Trophoblast cell (in vitro differentiated cells and primary cell): ENCODE measurements at regions not wholly inside any gene's neighbourhood (a gene's known extent, or its start where the extent isn't known, plus 50 kb on each side); places are given as distances from the start of the nearest gene placed in this dataset.

ENCODE experiments used
- DNase-seq, 2 donors: peaks; one replicate each; pipeline ENCODE4 v3.0.0-alpha.2; 2016
- H2AFZ ChIP-seq: 2 replicates; pipeline ENCODE4 v1.6.1; 2013; ENCODE audit warnings: low read length, moderate library complexity, mild to moderate bottlenecking; ENCODE audit not compliant: insufficient read depth, poor library complexity
- H2AK5ac ChIP-seq: 2 replicates; pipeline ENCODE4 v1.6.1; 2013; ENCODE audit warnings: mild to moderate bottlenecking, low read length
- H2BK120ac ChIP-seq: 2 replicates; pipeline ENCODE4 v1.6.1; 2013; ENCODE audit warnings: low read length, mild to moderate bottlenecking, moderate library complexity; ENCODE audit not compliant: insufficient read depth, poor library complexity
- H2BK12ac ChIP-seq: 2 replicates; pipeline ENCODE4 v1.6.1; 2013; ENCODE audit warnings: mild to moderate bottlenecking, low read length, moderate library complexity
- H2BK5ac ChIP-seq: 2 replicates; pipeline ENCODE4 v1.6.1; 2013; ENCODE audit warnings: low read length, low read depth, moderate library complexity, mild to moderate bottlenecking; ENCODE audit not compliant: poor library complexity
- H3K14ac ChIP-seq: 2 replicates; pipeline ENCODE4 v1.6.1; 2013; ENCODE audit warnings: mild to moderate bottlenecking, low read length
- H3K18ac ChIP-seq: 2 replicates; pipeline ENCODE4 v1.6.1; 2013; ENCODE audit warnings: mild to moderate bottlenecking, low read length
- H3K23ac ChIP-seq: 2 replicates; pipeline ENCODE4 v1.6.1; 2013; ENCODE audit warnings: low read length
- H3K27ac ChIP-seq: 2 replicates; pipeline ENCODE4 v1.5.1; 2013; ENCODE audit warnings: low read depth, mild to moderate bottlenecking, inconsistent platforms, low read length, moderate library complexity
- H3K27me3 ChIP-seq: 2 replicates; pipeline ENCODE4 v1.6.1; 2013; ENCODE audit warnings: inconsistent platforms, mild to moderate bottlenecking, low read length, moderate library complexity; ENCODE audit not compliant: insufficient read depth
- H3K36me3 ChIP-seq, 2 experiments: 1 replicate in 1 of 2; 2 replicates in 1 of 2; pipeline ENCODE4 v1.6.1; 2013; ENCODE audit warnings: low read length in 2 of 2, mild to moderate bottlenecking in 2 of 2, moderate library complexity in 1 of 2; ENCODE audit not compliant: insufficient read depth in 2 of 2, control insufficient read depth in 1 of 2
- H3K4ac ChIP-seq: 2 replicates; pipeline ENCODE4 v1.6.1; 2013; ENCODE audit warnings: low read depth, mild to moderate bottlenecking, low read length, moderate library complexity
- H3K4me1 ChIP-seq, 2 experiments: 1 replicate in 1 of 2; 2 replicates in 1 of 2; pipeline ENCODE4 v1.6.1; 2013; ENCODE audit warnings: low read length in 2 of 2, mild to moderate bottlenecking in 2 of 2, moderate library complexity in 1 of 2; ENCODE audit not compliant: insufficient read depth in 2 of 2, control insufficient read depth in 1 of 2
- H3K4me2 ChIP-seq: 2 replicates; pipeline ENCODE4 v1.6.1; 2013; ENCODE audit warnings: inconsistent platforms, mild to moderate bottlenecking, low read length, moderate library complexity
- H3K4me3 ChIP-seq: 2 replicates; pipeline ENCODE4 v1.5.1; 2013; ENCODE audit warnings: mild to moderate bottlenecking, low read depth, low read length, inconsistent platforms
- H3K79me1 ChIP-seq: one replicate; pipeline ENCODE4 v1.6.1; 2013; ENCODE audit warnings: low read length
- H3K79me2 ChIP-seq: 2 replicates; pipeline ENCODE4 v1.6.1; 2013; ENCODE audit warnings: low read length, mild to moderate bottlenecking; ENCODE audit not compliant: control insufficient read depth, insufficient read depth, poor library complexity
- H3K9ac ChIP-seq: 2 replicates; pipeline ENCODE4 v1.6.1; 2013; ENCODE audit warnings: mild to moderate bottlenecking, low read length
- H3K9me3 ChIP-seq: 2 replicates; pipeline ENCODE4 v1.6.1; 2013; ENCODE audit warnings: low read depth, mild to moderate bottlenecking, control low read depth, inconsistent platforms, low read length; ENCODE audit not compliant: insufficient read depth
- H4K12ac ChIP-seq: 2 replicates; pipeline ENCODE4 v1.6.1; 2013; ENCODE audit warnings: low read depth, mild to moderate bottlenecking, low read length, moderate library complexity
- H4K8ac ChIP-seq: 2 replicates; pipeline ENCODE4 v1.6.1; 2013; ENCODE audit warnings: low read depth, mild to moderate bottlenecking, low read length, moderate library complexity
- H4K91ac ChIP-seq: one replicate; pipeline ENCODE4 v1.6.1; 2013; ENCODE audit warnings: low read depth, mild to moderate bottlenecking, low read length, moderate library complexity
- WGBS: extraction: QIAGEN DNeasy Blood & Tissue Kit; methylation state at CpG from one replicate; pipeline ENCODE4 v1.1.7; 2013; ENCODE audit warnings: missing lambda C conversion rate; ENCODE audit not compliant: insufficient read length, insufficient coverage; ENCODE audit errors: extremely low coverage; 5-methylcytosine and 5-hydroxymethylcytosine counted together

GRCh38 chr2:64704161-64704560 lies 50.4 kb upstream of the SERTAD2 start:
- no peaks in the 10 kb centered on the region for H3K79me2 ChIP-seq
- no peak overlapping the region for H4K12ac ChIP-seq
- no peak overlapping the region for H2AFZ ChIP-seq
- no peak overlapping the region for H3K9ac ChIP-seq
- H3K27me3 ChIP-seq: no peaks in the 10 kb centered on the region
- no peak overlapping the region for H3K27ac ChIP-seq
- H3K4me1 ChIP-seq: peaks cover 0 to 5% of the 10 kb centered on the region in 2 experiments
- no peaks in the 10 kb centered on the region for H3K36me3 ChIP-seq
- no peak overlapping the region for H3K18ac ChIP-seq
- no peak overlapping the region for H4K8ac ChIP-seq
- no peak overlapping the region for H3K23ac ChIP-seq
- H3K9me3 ChIP-seq: no peaks in the 10 kb centered on the region
- H3K14ac ChIP-seq: no peak overlapping the region
- DNase-seq: no peak
- no peak overlapping the region for H3K4ac ChIP-seq
- H2BK12ac ChIP-seq: no peak overlapping the region
- H4K91ac ChIP-seq: no peak overlapping the region
- no peak overlapping the region for H2AK5ac ChIP-seq
- H2BK5ac ChIP-seq: no peak overlapping the region
- H2BK120ac ChIP-seq: no peak overlapping the region
- no peak overlapping the region for H3K4me2 ChIP-seq
- no peaks in the 10 kb centered on the region for H3K79me1 ChIP-seq
- H3K4me3 ChIP-seq: no peak overlapping the region
- no CpG with 5 or more reads among the region's 4 CpGs for WGBS

GRCh38 chr2:64704996-64705395 lies 51.3 kb upstream of the SERTAD2 start:
- Histone ChIP-seq H2BK12ac (no peak overlapping the region), H3K4me3 (no peak overlapping the region), H3K36me3 (no peaks in the 10 kb centered on the region), H4K91ac (no peak overlapping the region), H3K79me1 (no peaks in the 10 kb centered on the region), H3K27ac (no peak overlapping the region), H3K14ac (no peak overlapping the region), H4K8ac (no peak overlapping the region), H4K12ac (no peak overlapping the region), H3K18ac (no peak overlapping the region), H3K23ac (no peak overlapping the region), H2BK5ac (no peak overlapping the region), H3K27me3 (no peaks in the 10 kb centered on the region), H3K9ac (no peak overlapping the region), H2AFZ (no peak overlapping the region), H3K4me2 (no peak overlapping the region), H2BK120ac (no peak overlapping the region), H2AK5ac (no peak overlapping the region), H3K4me1 (peaks cover 0 to 5% of the 10 kb centered on the region in 2 experiments), H3K4ac (no peak overlapping the region), H3K9me3 (no peaks in the 10 kb centered on the region), H3K79me2 (no peaks in the 10 kb centered on the region)
- DNase-seq: no peak
- WGBS: no CpG with 5 or more reads among the region's 1 CpG

GRCh38 chr2:64707276-64707675 lies 53.6 kb upstream of the SERTAD2 start:
- no peak overlapping the region for H3K9ac ChIP-seq
- H3K4ac ChIP-seq: no peak overlapping the region
- no peak overlapping the region for H3K4me2 ChIP-seq
- H2AFZ ChIP-seq: no peak overlapping the region
- H3K4me3 ChIP-seq: no peak overlapping the region
- H3K27ac ChIP-seq: no peak overlapping the region
- no peak overlapping the region for H3K14ac ChIP-seq
- no peak overlapping the region for H2BK5ac ChIP-seq
- no peak overlapping the region for H2BK120ac ChIP-seq
- no peak overlapping the region for H3K23ac ChIP-seq
- no peak overlapping the region for H2BK12ac ChIP-seq
- WGBS: no CpG with 5 or more reads among the region's 2 CpGs
- H3K36me3 ChIP-seq: no peaks in the 10 kb centered on the region
- no peaks in the 10 kb centered on the region for H3K27me3 ChIP-seq
- H4K91ac ChIP-seq: no peak overlapping the region
- no peak overlapping the region for H4K12ac ChIP-seq
- no peaks in the 10 kb centered on the region for H3K9me3 ChIP-seq
- H3K18ac ChIP-seq: no peak overlapping the region
- no peak for DNase-seq
- H3K79me2 ChIP-seq: no peaks in the 10 kb centered on the region
- no peak overlapping the region for H2AK5ac ChIP-seq
- H3K79me1 ChIP-seq: no peaks in the 10 kb centered on the region
- no peak overlapping the region for H4K8ac ChIP-seq
- peaks cover 0 to 5% of the 10 kb centered on the region in 2 experiments for H3K4me1 ChIP-seq

GRCh38 chr2:64708829-64709228 lies 55.1 kb upstream of the SERTAD2 start:
- Histone ChIP-seq H3K4me2 (no peak overlapping the region), H3K36me3 (no peaks in the 10 kb centered on the region), H3K27me3 (no peaks in the 10 kb centered on the region), H4K8ac (no peak overlapping the region), H2BK120ac (no peak overlapping the region), H3K27ac (no peak overlapping the region), H3K18ac (no peak overlapping the region), H3K79me2 (no peaks in the 10 kb centered on the region), H2AFZ (no peak overlapping the region), H2AK5ac (no peak overlapping the region), H3K79me1 (no peaks in the 10 kb centered on the region), H3K4me1 (peaks cover 0 to 5% of the 10 kb centered on the region in 2 experiments), H2BK12ac (no peak overlapping the region), H4K91ac (no peak overlapping the region), H3K14ac (no peak overlapping the region), H3K9ac (no peak overlapping the region), H3K4ac (no peak overlapping the region), H3K23ac (no peak overlapping the region), H3K9me3 (no peaks in the 10 kb centered on the region), H3K4me3 (no peak overlapping the region), H2BK5ac (no peak overlapping the region), H4K12ac (no peak overlapping the region)
- WGBS: no CpG with 5 or more reads among the region's 3 CpGs
- DNase-seq: peak in 1 of 2 donors; percentile 82
